KMS-11 (cell line): ENCODE measurements at regions not wholly inside any gene's neighbourhood (a gene's known extent, or its start where the extent isn't known, plus 50 kb on each side); places are given as distances from the start of the nearest gene placed in this dataset.

Experiments used
- H2AFZ ChIP-seq: fragments of 200-600 bp; sonication (generic); 2 replicates; pipeline ENCODE4 v1.6.1; 2016; ENCODE audit warnings: antibody characterized with exemption, mixed run types, low read depth
- H3K27ac ChIP-seq: fragments of 200-600 bp; sonication (generic); 2 replicates; pipeline ENCODE4 v1.6.1; 2016; ENCODE audit warnings: mild to moderate bottlenecking, mixed run types
- H3K27me3 ChIP-seq: fragments of 200-600 bp; sonication (generic); 2 replicates; pipeline ENCODE4 v1.6.1; 2017; ENCODE audit warnings: mild to moderate bottlenecking, low read depth, mixed run types, moderate library complexity; ENCODE audit not compliant: insufficient read depth
- H3K36me3 ChIP-seq: fragments of 200-600 bp; sonication (generic); 2 replicates; pipeline ENCODE4 v1.6.1; 2017; ENCODE audit warnings: mild to moderate bottlenecking, mixed run types; ENCODE audit not compliant: insufficient read depth
- H3K4me1 ChIP-seq: fragments of 200-600 bp; sonication (generic); 2 replicates; pipeline ENCODE4 v1.6.1; 2016; ENCODE audit warnings: mild to moderate bottlenecking, low read depth, mixed run types; ENCODE audit not compliant: poor library complexity, severe bottlenecking
- H3K4me2 ChIP-seq: fragments of 200-600 bp; sonication (generic); 2 replicates; pipeline ENCODE4 v1.7.0; 2016; ENCODE audit warnings: mild to moderate bottlenecking, mixed run types
- H3K4me3 ChIP-seq: fragments of 200-600 bp; sonication (generic); IDR thresholded peaks from 2 replicates; pipeline ENCODE4 v1.6.1; 2017; ENCODE audit warnings: low read depth, low read length, mixed read lengths; ENCODE audit not compliant: insufficient read depth
- H3K79me2 ChIP-seq: fragments of 200-600 bp; sonication (generic); 2 replicates; pipeline ENCODE4 v1.6.1; 2016; ENCODE audit warnings: low read depth, mixed run types; ENCODE audit not compliant: insufficient read depth
- H3K9ac ChIP-seq: fragments of 200-600 bp; sonication (generic); 2 replicates; pipeline ENCODE4 v1.6.1; 2016; ENCODE audit warnings: mild to moderate bottlenecking, mixed run types
- H4K20me1 ChIP-seq: fragments of 200-600 bp; sonication (generic); 2 replicates; pipeline ENCODE4 v1.6.1; 2016; ENCODE audit warnings: mild to moderate bottlenecking, mixed run types; ENCODE audit not compliant: insufficient read depth
- TF ChIP-seq, protein P1 (sequence below): fragments of 200-600 bp; sonication (generic); conservative IDR thresholded peaks from 2 replicates; pipeline ENCODE4 v1.6.1; 2017; ENCODE audit warnings: low read depth, mild to moderate bottlenecking, antibody characterized with exemption, low read length, moderate library complexity, mixed read lengths

DNA sequence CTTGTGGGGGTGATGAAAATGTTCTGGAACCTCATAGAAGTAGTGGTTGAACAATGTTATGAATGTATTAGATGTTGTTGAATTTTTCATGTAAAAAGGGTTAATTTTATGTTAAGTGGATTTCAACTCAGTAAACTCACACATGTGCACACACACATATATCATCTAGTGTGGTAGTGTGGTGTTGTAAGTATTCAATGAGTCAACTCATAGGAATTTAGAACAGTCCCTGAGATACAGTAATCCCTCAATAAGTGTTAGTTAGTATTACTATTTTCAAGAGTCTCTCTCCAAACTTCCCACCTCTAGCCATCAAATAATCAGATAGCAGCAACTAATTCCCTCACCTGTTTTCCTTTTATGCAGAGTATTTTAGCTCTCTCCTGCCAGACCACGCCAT lies 563.1 kb upstream of the JARID2 start:
- Histone ChIP-seq H3K4me1 (no peaks in the 10 kb centered on the region), H3K9ac (no peak overlapping the region), H3K4me2 (no peak overlapping the region)

DNA sequence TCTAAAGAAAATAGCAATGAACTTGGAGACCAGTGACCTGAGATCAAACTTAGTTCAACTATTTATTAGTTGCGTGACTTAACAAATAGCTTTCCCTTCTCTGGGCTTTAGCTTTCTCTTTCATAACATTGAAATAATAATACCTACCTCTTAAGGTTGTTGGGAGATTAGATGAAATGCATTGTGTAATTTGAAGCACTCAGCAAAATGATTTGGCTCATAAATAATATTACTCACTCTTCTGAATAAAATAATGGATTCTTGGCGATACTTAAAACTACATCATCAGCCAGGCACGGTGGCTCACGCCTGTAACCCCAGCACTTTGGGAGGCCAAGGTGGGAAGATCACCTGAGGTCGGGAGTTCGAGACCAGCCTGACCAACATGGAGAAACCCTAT lies 556.2 kb upstream of the JARID2 start:
- Histone ChIP-seq H3K27me3 (no peaks in the 10 kb centered on the region), H4K20me1 (no peaks in the 10 kb centered on the region), H3K4me3 (no peak overlapping the region), H3K4me2 (no peak overlapping the region), H3K27ac (no peak overlapping the region), H3K9ac (no peak overlapping the region), H3K79me2 (no peaks in the 10 kb centered on the region), H2AFZ (no peak overlapping the region), H3K36me3 (no peaks in the 10 kb centered on the region), H3K4me1 (no peaks in the 10 kb centered on the region)
- TF ChIP-seq, protein P1, sequence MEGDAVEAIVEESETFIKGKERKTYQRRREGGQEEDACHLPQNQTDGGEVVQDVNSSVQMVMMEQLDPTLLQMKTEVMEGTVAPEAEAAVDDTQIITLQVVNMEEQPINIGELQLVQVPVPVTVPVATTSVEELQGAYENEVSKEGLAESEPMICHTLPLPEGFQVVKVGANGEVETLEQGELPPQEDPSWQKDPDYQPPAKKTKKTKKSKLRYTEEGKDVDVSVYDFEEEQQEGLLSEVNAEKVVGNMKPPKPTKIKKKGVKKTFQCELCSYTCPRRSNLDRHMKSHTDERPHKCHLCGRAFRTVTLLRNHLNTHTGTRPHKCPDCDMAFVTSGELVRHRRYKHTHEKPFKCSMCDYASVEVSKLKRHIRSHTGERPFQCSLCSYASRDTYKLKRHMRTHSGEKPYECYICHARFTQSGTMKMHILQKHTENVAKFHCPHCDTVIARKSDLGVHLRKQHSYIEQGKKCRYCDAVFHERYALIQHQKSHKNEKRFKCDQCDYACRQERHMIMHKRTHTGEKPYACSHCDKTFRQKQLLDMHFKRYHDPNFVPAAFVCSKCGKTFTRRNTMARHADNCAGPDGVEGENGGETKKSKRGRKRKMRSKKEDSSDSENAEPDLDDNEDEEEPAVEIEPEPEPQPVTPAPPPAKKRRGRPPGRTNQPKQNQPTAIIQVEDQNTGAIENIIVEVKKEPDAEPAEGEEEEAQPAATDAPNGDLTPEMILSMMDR = no peak

More for the DNA sequence above, 563.1 kb upstream of the JARID2 start:
- Histone ChIP-seq H3K4me3 (no peak overlapping the region), H3K36me3 (no peaks in the 10 kb centered on the region), H4K20me1 (no peaks in the 10 kb centered on the region), H3K79me2 (no peaks in the 10 kb centered on the region), H3K27ac (no peak overlapping the region), H2AFZ (no peak overlapping the region), H3K27me3 (no peaks in the 10 kb centered on the region)
- TF ChIP-seq, protein P1 = no peak

DNA sequence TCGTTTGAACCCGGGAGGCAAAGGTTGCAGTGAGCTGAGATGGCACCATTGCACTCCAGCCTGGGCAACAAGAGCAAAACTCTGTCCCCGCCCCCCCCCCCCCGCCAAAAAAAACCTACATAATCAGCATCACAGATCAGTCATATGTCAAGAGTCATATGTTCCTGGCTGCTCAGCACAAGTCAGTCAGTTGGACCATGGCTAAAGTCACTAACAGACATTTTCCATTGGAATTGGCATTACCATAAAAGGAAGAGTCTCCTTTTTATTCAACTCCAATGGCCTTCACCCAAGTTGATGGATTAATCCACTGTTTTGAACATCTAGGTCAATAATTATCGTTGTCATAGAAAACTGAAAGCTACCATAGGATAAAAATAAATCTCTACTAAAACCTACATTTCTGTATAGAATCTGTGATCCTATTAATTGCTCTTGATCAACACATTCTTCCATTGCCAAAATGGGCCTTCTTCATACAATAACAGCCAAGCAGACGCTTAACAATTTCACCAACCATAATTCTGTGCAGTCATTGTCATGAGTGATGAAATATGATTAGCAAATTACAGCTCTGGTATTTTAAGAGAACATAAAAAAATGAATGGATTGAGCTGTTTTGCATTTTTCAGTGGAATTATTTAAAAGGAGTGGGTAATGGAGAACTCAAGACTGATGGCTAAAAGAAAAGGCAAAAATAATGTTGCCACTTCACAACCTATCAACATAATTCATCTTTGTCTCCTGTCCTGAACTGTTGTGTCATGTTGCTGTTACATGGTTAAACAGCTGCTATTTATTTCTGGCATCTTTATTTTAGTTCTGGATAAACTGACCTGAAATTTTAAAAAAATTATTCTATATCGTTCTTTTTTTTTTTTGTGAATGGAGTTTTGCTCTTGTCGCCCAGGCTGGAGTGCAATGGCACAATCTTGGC lies 555.5 kb upstream of the JARID2 start:
- Histone ChIP-seq H3K36me3 (no peaks in the 10 kb centered on the region), H3K27me3 (no peaks in the 10 kb centered on the region), H3K9ac (no peak overlapping the region), H3K79me2 (no peaks in the 10 kb centered on the region), H2AFZ (no peak overlapping the region), H3K4me3 (no peak overlapping the region), H4K20me1 (no peaks in the 10 kb centered on the region), H3K27ac (no peak overlapping the region), H3K4me2 (no peak overlapping the region), H3K4me1 (no peaks in the 10 kb centered on the region)
- TF ChIP-seq, protein P1 = no peak

DNA sequence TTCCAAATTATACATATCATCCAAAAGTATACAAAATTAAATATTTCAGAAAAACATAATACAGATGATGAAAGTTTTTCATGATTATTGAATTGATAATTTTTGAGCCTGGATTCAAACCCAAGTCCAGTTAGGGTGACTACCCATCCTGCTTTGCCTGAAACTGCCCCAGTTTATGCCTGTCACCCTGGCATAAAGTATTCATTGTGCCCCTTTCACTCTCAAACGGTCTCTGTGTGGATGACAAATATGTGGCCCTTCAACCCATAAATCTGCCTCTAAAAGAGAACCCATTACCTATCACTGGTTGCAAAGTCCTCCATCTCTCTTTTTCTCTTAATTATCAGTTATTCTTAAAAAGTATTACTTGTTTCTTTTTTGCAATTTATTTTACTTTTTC lies 553.7 kb upstream of the JARID2 start:
- no peak overlapping the region for H3K4me2 ChIP-seq
- no peak overlapping the region for H3K27ac ChIP-seq
- no peaks in the 10 kb centered on the region for H3K4me1 ChIP-seq
- TF ChIP-seq, protein P1 = no peak
- no peaks in the 10 kb centered on the region for H3K79me2 ChIP-seq
- no peak overlapping the region for H3K9ac ChIP-seq
- no peaks in the 10 kb centered on the region for H3K27me3 ChIP-seq
- no peaks in the 10 kb centered on the region for H4K20me1 ChIP-seq
- H3K4me3 ChIP-seq = no peak overlapping the region
- H2AFZ ChIP-seq = no peak overlapping the region
- H3K36me3 ChIP-seq = no peaks in the 10 kb centered on the region
